ENCODE measurements at regions not wholly inside any gene's neighbourhood (a gene's known extent, or its start where the extent isn't known, plus 50 kb on each side); places are given as distances from the start of the nearest gene placed in this dataset.

DNA sequence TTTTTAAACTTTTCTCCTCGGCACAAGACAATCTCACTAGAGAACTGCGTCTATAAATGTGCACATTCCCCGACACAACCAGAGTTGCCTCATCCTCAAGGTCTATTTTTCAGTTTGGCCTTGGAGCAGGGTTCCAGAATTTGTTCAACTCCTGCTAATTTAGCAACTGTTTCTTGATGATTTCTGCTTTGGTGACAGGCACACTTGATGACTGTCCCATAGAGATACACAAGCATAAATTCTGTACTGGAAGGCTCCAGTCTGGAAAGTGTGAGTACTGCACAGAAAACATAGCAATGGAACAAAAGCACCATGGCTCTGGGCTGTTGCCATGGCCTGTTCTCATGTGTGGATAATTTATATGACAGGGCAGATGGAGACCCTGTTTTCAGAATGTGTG, 379.6 kb upstream of the PDZRN3 start:
- Histone ChIP-seq H3K9me3 (replicated peaks in 1 of 2; ENCODE audit: control insufficient read depth in 1 of 2, insufficient read depth in 1 of 2, low read length in 2 of 2) (peaks cover 6 to 10% of the 10 kb centered on the region in 2 donors), H3K27me3 (ENCODE audit: control insufficient read depth in 2 of 2, insufficient read depth in 2 of 2, low read length in 2 of 2) (no peaks in the 10 kb centered on the region), H2AFZ (ENCODE audit: insufficient read depth, low read depth, low read length, poor library complexity, severe bottlenecking) (no peak overlapping the region), H4K20me1 (ENCODE audit: insufficient read depth, low read length) (no peaks in the 10 kb centered on the region), H3K36me3 (replicated peaks in 1 of 2; ENCODE audit: control insufficient read depth in 1 of 2, insufficient read depth in 2 of 2, low read length in 2 of 2) (no peaks in the 10 kb centered on the region), H3K27ac (ENCODE audit: low read depth in 1 of 2, low read length in 2 of 2) (no peak overlapping the region), H3K79me2 (ENCODE audit: insufficient read depth, low read length) (no peaks in the 10 kb centered on the region), H3K4me3 (replicated peaks in 1 of 3; ENCODE audit: low read depth in 2 of 3, low read length in 3 of 3) (no peak overlapping the region), H3K4me2 (replicated peaks; ENCODE audit: extremely low read depth, low read length, poor library complexity, severe bottlenecking) (no peak overlapping the region), H3K4me1 (ENCODE audit: control insufficient read depth in 1 of 2, insufficient read depth in 2 of 2, low read length in 2 of 2) (no peaks in the 10 kb centered on the region), H3K9ac (ENCODE audit: insufficient read depth, low read length, poor library complexity, severe bottlenecking) (no peak overlapping the region)
- H3K36me3 Mint-ChIP-seq = no peaks in the 10 kb centered on the region
- intact Hi-C loops (cut with micrococcal nuclease) = no loop called here
- H3K4me1 Mint-ChIP-seq = no peaks in the 10 kb centered on the region
- WGBS (ENCODE audit: insufficient coverage) = 100% methylated on average over 3 of the region's 3 CpGs
- no peaks in the 10 kb centered on the region for H3K27me3 Mint-ChIP-seq (ENCODE audit: low read depth in 3 of 3)
- TF ChIP-seq, protein P1, sequence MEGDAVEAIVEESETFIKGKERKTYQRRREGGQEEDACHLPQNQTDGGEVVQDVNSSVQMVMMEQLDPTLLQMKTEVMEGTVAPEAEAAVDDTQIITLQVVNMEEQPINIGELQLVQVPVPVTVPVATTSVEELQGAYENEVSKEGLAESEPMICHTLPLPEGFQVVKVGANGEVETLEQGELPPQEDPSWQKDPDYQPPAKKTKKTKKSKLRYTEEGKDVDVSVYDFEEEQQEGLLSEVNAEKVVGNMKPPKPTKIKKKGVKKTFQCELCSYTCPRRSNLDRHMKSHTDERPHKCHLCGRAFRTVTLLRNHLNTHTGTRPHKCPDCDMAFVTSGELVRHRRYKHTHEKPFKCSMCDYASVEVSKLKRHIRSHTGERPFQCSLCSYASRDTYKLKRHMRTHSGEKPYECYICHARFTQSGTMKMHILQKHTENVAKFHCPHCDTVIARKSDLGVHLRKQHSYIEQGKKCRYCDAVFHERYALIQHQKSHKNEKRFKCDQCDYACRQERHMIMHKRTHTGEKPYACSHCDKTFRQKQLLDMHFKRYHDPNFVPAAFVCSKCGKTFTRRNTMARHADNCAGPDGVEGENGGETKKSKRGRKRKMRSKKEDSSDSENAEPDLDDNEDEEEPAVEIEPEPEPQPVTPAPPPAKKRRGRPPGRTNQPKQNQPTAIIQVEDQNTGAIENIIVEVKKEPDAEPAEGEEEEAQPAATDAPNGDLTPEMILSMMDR (IDR thresholded peaks at IDR 0.05) = no peak
- H3K9me3 Mint-ChIP-seq = peaks cover 0 to 11% (median 8%) of the 10 kb centered on the region in 7 donors
- DNase-seq = no peak
- H3K27ac Mint-ChIP-seq = no peak overlapping the region
- no peak overlapping the region for H3K4me3 Mint-ChIP-seq

DNA sequence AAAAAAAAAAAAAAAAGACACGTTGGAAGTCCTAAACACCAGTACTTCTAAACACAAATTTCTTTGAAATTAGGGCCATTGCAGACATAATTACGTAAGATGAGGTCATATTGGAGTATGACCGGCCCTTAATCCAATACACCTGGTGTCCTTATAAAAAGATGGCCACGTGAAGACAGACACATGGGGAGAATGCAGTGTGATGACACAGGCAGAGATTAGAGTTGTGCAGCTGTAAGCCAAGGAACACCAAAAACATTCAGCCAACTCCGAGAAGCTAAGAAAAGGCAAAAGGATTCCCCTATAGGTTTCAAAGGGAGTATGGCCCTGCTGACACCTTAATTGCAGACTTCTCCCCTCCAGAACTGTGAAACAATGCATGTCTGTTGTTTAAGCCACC, 379.0 kb upstream of the PDZRN3 start:
- Histone ChIP-seq H3K4me1 (ENCODE audit: control insufficient read depth in 1 of 2, insufficient read depth in 2 of 2, low read length in 2 of 2) (no peaks in the 10 kb centered on the region), H3K79me2 (ENCODE audit: insufficient read depth, low read length) (no peaks in the 10 kb centered on the region), H3K36me3 (replicated peaks in 1 of 2; ENCODE audit: control insufficient read depth in 1 of 2, insufficient read depth in 2 of 2, low read length in 2 of 2) (no peaks in the 10 kb centered on the region), H3K9me3 (replicated peaks in 1 of 2; ENCODE audit: control insufficient read depth in 1 of 2, insufficient read depth in 1 of 2, low read length in 2 of 2) (peaks cover 6 to 10% of the 10 kb centered on the region in 2 donors), H4K20me1 (ENCODE audit: insufficient read depth, low read length) (no peaks in the 10 kb centered on the region), H3K4me3 (replicated peaks in 1 of 3; ENCODE audit: low read depth in 2 of 3, low read length in 3 of 3) (no peak overlapping the region), H3K4me2 (replicated peaks; ENCODE audit: extremely low read depth, low read length, poor library complexity, severe bottlenecking) (no peak overlapping the region), H3K27ac (ENCODE audit: low read depth in 1 of 2, low read length in 2 of 2) (no peak overlapping the region), H3K9ac (ENCODE audit: insufficient read depth, low read length, poor library complexity, severe bottlenecking) (no peak overlapping the region), H3K27me3 (ENCODE audit: control insufficient read depth in 2 of 2, insufficient read depth in 2 of 2, low read length in 2 of 2) (no peaks in the 10 kb centered on the region), H2AFZ (ENCODE audit: insufficient read depth, low read depth, low read length, poor library complexity, severe bottlenecking) (no peak overlapping the region)
- intact Hi-C loops (cut with micrococcal nuclease) = no loop called here
- no CpG with 5 or more reads among the region's 5 CpGs for WGBS (ENCODE audit: insufficient coverage)
- Mint-ChIP-seq H3K4me3 (no peak overlapping the region), H3K36me3 (no peaks in the 10 kb centered on the region), H3K27ac (no peak overlapping the region), H3K27me3 (ENCODE audit: low read depth in 3 of 3) (no peaks in the 10 kb centered on the region), H3K9me3 (peaks cover 0 to 11% (median 8%) of the 10 kb centered on the region in 7 donors), H3K4me1 (no peaks in the 10 kb centered on the region)
- TF ChIP-seq, protein P1 (IDR thresholded peaks at IDR 0.05) = no peak
- DNase-seq = no peak

Measured in CD14-positive monocyte (primary cell).